Sigmoid colon (tissue), 4 donors: ENCODE measurements at regions not wholly inside any gene's neighbourhood (a gene's known extent, or its start where the extent isn't known, plus 50 kb on each side); places are given as distances from the start of the nearest gene placed in this dataset.

Source experiments
- EP300 ChIP-seq, 4 donors: sonication (generic); formaldehyde crosslinking; IDR thresholded peaks; one replicate each; pipeline ENCODE4 v1.6.1; 2017; ENCODE audit warnings: antibody characterized with exemption in 4 of 4
- POLR2A ChIP-seq, 2 donors: fragments of 450-650 bp; IDR thresholded peaks; one replicate each; pipeline ENCODE4 v1.6.1; 2016; ENCODE audit warnings: antibody characterized with exemption in 2 of 2, mild to moderate bottlenecking in 2 of 2, moderate library complexity in 2 of 2
- POLR2AphosphoS5 ChIP-seq, 4 donors: sonication (generic); formaldehyde crosslinking; IDR thresholded peaks; one replicate each; pipeline ENCODE4 v1.6.1; 2017; ENCODE audit warnings: antibody characterized with exemption in 4 of 4
- TF ChIP-seq, protein P1 (sequence below), 4 experiments: fragments of 450-650 bp in 3 of 4; fragments of 200-600 bp in 1 of 4; IDR thresholded peaks; one replicate each; pipeline ENCODE4 v1.5.1; 2016 to 2019; ENCODE audit warnings: antibody characterized with exemption in 4 of 4, mild to moderate bottlenecking in 3 of 4, moderate library complexity in 2 of 4

DNA sequence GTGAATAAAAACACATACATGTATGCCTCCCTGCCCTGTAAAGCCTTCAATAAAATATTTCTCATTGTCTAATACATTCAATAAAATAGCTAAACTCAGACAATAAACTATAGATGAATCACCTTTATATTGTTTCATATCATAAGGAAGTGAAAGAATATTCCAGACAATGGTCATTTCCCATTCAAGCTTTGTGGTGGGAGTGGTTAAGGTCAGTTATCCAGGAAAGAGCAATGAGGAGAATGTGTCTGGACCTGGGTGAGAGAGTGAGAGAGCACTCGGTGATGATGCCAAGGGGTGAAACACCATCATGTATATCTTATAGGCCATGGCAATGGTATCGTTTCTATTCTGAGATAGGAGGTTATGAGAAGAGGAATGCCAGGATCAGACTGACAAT is 197.8 kb downstream of the PDHA2 start:
- TF ChIP-seq, protein P1, sequence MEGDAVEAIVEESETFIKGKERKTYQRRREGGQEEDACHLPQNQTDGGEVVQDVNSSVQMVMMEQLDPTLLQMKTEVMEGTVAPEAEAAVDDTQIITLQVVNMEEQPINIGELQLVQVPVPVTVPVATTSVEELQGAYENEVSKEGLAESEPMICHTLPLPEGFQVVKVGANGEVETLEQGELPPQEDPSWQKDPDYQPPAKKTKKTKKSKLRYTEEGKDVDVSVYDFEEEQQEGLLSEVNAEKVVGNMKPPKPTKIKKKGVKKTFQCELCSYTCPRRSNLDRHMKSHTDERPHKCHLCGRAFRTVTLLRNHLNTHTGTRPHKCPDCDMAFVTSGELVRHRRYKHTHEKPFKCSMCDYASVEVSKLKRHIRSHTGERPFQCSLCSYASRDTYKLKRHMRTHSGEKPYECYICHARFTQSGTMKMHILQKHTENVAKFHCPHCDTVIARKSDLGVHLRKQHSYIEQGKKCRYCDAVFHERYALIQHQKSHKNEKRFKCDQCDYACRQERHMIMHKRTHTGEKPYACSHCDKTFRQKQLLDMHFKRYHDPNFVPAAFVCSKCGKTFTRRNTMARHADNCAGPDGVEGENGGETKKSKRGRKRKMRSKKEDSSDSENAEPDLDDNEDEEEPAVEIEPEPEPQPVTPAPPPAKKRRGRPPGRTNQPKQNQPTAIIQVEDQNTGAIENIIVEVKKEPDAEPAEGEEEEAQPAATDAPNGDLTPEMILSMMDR (IDR thresholded peaks at IDR 0.05): no peak
- no peak for TF ChIP-seq POLR2A (IDR thresholded peaks at IDR 0.05)
- TF ChIP-seq POLR2AphosphoS5 (IDR thresholded peaks at IDR 0.05): no peak
- TF ChIP-seq EP300 (IDR thresholded peaks at IDR 0.05): no peak
